Panc1 (cell line): ENCODE measurements at regions not wholly inside any gene's neighbourhood (a gene's known extent, or its start where the extent isn't known, plus 50 kb on each side); places are given as distances from the start of the nearest gene placed in this dataset.

ENCODE experiments used
- POLR2AphosphoS5 ChIP-seq: IDR thresholded peaks from 2 replicates; pipeline ENCODE4 v1.6.1; 2012; ENCODE audit warnings: mild to moderate bottlenecking, low read depth, low read length, moderate library complexity
- SIN3A ChIP-seq: IDR thresholded peaks from 2 replicates; pipeline ENCODE4 v1.6.1; 2012; ENCODE audit warnings: low read depth, mild to moderate bottlenecking, low read length, moderate library complexity, borderline replicate concordance; ENCODE audit not compliant: insufficient read depth
- TF ChIP-seq, protein P1 (sequence below): fragments of 450-650 bp; IDR thresholded peaks from 2 replicates; pipeline ENCODE4 v1.5.1; 2017; ENCODE audit warnings: mild to moderate bottlenecking
- TF ChIP-seq, protein P2 (sequence below), 2 experiments: IDR thresholded peaks; 2 replicates each; pipeline ENCODE4 v1.6.1; 2011 to 2012; ENCODE audit warnings: low read depth in 2 of 2, control low read depth in 1 of 2, low read length in 1 of 2, mild to moderate bottlenecking in 1 of 2, moderate library complexity in 1 of 2; ENCODE audit not compliant: insufficient read depth in 1 of 2

GRCh38 chr4:3911252-3911856, 145.2 kb downstream of the ADRA2C start:
- TF ChIP-seq, protein P1, sequence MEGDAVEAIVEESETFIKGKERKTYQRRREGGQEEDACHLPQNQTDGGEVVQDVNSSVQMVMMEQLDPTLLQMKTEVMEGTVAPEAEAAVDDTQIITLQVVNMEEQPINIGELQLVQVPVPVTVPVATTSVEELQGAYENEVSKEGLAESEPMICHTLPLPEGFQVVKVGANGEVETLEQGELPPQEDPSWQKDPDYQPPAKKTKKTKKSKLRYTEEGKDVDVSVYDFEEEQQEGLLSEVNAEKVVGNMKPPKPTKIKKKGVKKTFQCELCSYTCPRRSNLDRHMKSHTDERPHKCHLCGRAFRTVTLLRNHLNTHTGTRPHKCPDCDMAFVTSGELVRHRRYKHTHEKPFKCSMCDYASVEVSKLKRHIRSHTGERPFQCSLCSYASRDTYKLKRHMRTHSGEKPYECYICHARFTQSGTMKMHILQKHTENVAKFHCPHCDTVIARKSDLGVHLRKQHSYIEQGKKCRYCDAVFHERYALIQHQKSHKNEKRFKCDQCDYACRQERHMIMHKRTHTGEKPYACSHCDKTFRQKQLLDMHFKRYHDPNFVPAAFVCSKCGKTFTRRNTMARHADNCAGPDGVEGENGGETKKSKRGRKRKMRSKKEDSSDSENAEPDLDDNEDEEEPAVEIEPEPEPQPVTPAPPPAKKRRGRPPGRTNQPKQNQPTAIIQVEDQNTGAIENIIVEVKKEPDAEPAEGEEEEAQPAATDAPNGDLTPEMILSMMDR, result no peak
- TF ChIP-seq SIN3A (no peak), POLR2AphosphoS5 (no peak)
- TF ChIP-seq, protein P2, sequence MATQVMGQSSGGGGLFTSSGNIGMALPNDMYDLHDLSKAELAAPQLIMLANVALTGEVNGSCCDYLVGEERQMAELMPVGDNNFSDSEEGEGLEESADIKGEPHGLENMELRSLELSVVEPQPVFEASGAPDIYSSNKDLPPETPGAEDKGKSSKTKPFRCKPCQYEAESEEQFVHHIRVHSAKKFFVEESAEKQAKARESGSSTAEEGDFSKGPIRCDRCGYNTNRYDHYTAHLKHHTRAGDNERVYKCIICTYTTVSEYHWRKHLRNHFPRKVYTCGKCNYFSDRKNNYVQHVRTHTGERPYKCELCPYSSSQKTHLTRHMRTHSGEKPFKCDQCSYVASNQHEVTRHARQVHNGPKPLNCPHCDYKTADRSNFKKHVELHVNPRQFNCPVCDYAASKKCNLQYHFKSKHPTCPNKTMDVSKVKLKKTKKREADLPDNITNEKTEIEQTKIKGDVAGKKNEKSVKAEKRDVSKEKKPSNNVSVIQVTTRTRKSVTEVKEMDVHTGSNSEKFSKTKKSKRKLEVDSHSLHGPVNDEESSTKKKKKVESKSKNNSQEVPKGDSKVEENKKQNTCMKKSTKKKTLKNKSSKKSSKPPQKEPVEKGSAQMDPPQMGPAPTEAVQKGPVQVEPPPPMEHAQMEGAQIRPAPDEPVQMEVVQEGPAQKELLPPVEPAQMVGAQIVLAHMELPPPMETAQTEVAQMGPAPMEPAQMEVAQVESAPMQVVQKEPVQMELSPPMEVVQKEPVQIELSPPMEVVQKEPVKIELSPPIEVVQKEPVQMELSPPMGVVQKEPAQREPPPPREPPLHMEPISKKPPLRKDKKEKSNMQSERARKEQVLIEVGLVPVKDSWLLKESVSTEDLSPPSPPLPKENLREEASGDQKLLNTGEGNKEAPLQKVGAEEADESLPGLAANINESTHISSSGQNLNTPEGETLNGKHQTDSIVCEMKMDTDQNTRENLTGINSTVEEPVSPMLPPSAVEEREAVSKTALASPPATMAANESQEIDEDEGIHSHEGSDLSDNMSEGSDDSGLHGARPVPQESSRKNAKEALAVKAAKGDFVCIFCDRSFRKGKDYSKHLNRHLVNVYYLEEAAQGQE (IDR thresholded peaks at IDR 0.05; ENCODE audit: insufficient read depth in 1 of 2, low read depth in 2 of 2, low read length in 1 of 2), result no peak
